Endothelial cell of umbilical vein (primary cell): ENCODE measurements at regions not wholly inside any gene's neighbourhood (a gene's known extent, or its start where the extent isn't known, plus 50 kb on each side); places are given as distances from the start of the nearest gene placed in this dataset.
A peak's percentile ranks its signal among the peaks of the same experiment; 100 is the strongest.
"Not testable (repeated sequence)": the region's sequence is repeated elsewhere in the genome, so short reads cannot be mapped to it uniquely, and the experiment has no call there.

ENCODE experiments used
- BruUV-seq: library from RNA; stranded (reverse); fragments of 400-500 nt; replicated peaks from 2 replicates; lab custom pipeline; 2021; lab: Mats Ljungman, UMichigan
- CTCF ChIA-PET: fragments of 300-600, 350-600 bp; sonication (Branson Sonifier 250); formaldehyde crosslinking; loops from one replicate; lab custom pipeline; 2021; ENCODE audit warnings: antibody characterized with exemption, inconsistent platforms; lab: Charles Lee
- POLR2A ChIA-PET: fragments of 300-600, 350-600 bp; sonication (Branson Sonifier 250); formaldehyde crosslinking; loops from one replicate; lab custom pipeline; 2021; ENCODE audit warnings: antibody characterized with exemption, inconsistent platforms; lab: Charles Lee
- DNase-seq: peaks from one replicate; pipeline ENCODE4 v3.0.0-alpha.2; 2011; ENCODE audit warnings: low read depth, low spot score
- FAIRE-seq: peaks from 2 replicates; lab custom pipeline; 2011; peaks lifted over from hg19 to GRCh38; lab: Jason Lieb, UNC
- H2AFZ ChIP-seq: 2 replicates; pipeline ENCODE4 v1.6.0; 2012; ENCODE audit warnings: low read depth, low read length, control low read depth, inconsistent platforms
- H3K27ac ChIP-seq: 2 replicates; pipeline ENCODE4 v1.5.1; 2011; ENCODE audit warnings: low read depth, mild to moderate bottlenecking, control low read depth, low read length, moderate library complexity; ENCODE audit not compliant: insufficient read depth
- H3K27me3 ChIP-seq, 2 experiments: 2 replicates each; pipeline versions ENCODE4 v1.6.0 to v1.6.1; 2011; ENCODE audit warnings: low read length in 2 of 2, mixed read lengths in 1 of 2; ENCODE audit not compliant: control insufficient read depth in 2 of 2, insufficient read depth in 2 of 2
- H3K36me3 ChIP-seq, 2 experiments: 2 replicates in 1 of 2; 3 replicates in 1 of 2; pipeline ENCODE4 v1.5.1; 2011; ENCODE audit warnings: low read length in 2 of 2, mild to moderate bottlenecking in 1 of 2, moderate library complexity in 1 of 2; ENCODE audit not compliant: control insufficient read depth in 2 of 2, insufficient read depth in 2 of 2; ENCODE audit errors: extremely low read depth in 1 of 2
- H3K4me1 ChIP-seq: 3 replicates; pipeline ENCODE4 v1.5.1; 2011; ENCODE audit warnings: mild to moderate bottlenecking, low read length; ENCODE audit not compliant: control insufficient read depth, insufficient read depth; ENCODE audit errors: extremely low read depth
- H3K4me2 ChIP-seq: 2 replicates; pipeline ENCODE4 v1.6.1; 2011; ENCODE audit warnings: low read length, control low read depth, mixed read lengths; ENCODE audit not compliant: insufficient read depth
- H3K4me3 ChIP-seq, 3 experiments: fragments of 200-600 bp in 1 of 3; sonication (generic), shearing (Covaris generic) in 1 of 3; replicated peaks in 1 of 3; 2 replicates each; pipeline ENCODE4 v1.5.1; 2011 to 2016; ENCODE audit warnings: control low read depth in 3 of 3, low read length in 3 of 3, mild to moderate bottlenecking in 2 of 3, inconsistent platforms in 1 of 3, low read depth in 1 of 3, moderate library complexity in 1 of 3; ENCODE audit not compliant: insufficient read depth in 1 of 3
- H3K79me2 ChIP-seq: 2 replicates; pipeline ENCODE4 v1.6.0; 2012; ENCODE audit warnings: low read length, inconsistent platforms; ENCODE audit not compliant: control insufficient read depth, insufficient read depth
- H3K9ac ChIP-seq: replicated peaks from 2 replicates; pipeline ENCODE3; 2011; ENCODE audit warnings: low read length, control low read depth; ENCODE audit not compliant: insufficient read depth; ENCODE audit errors: extremely low read depth
- H3K9me1 ChIP-seq: replicated peaks from 3 replicates; pipeline ENCODE4 v1.6.0; 2011; ENCODE audit warnings: mild to moderate bottlenecking, low read length; ENCODE audit not compliant: control insufficient read depth, insufficient read depth; ENCODE audit errors: extremely low read depth
- H3K9me3 ChIP-seq: replicated peaks from 2 replicates; pipeline ENCODE4 v1.5.1; 2012; ENCODE audit warnings: low read length, inconsistent platforms; ENCODE audit not compliant: control insufficient read depth, insufficient read depth
- H4K20me1 ChIP-seq: replicated peaks from 2 replicates; pipeline ENCODE3; 2011; ENCODE audit warnings: mild to moderate bottlenecking, low read length; ENCODE audit not compliant: control insufficient read depth, insufficient read depth; ENCODE audit errors: extremely low read depth
- dilution Hi-C: fragments of 300-500 bp; cut with MboI; formaldehyde crosslinking; loops from one replicate; pipeline ENCODE4 v1.15.0; 2019; ENCODE audit warnings: low sequenced_read_pairs; ENCODE audit not compliant: extremely low pct_ligation_motif_present
- intact Hi-C: fragments of 100-400 bp; cut with micrococcal nuclease; formaldehyde crosslinking; loops from one replicate; pipeline ENCODE4 v1.10.0; 2022

GRCh38 chr15:84533705-84534104 is 67.1 kb upstream of the ZSCAN2 start:
- H2AFZ ChIP-seq, H3K79me2 ChIP-seq, CTCF ChIA-PET, intact Hi-C loops, H3K9me1 ChIP-seq, dilution Hi-C loops, H3K9ac ChIP-seq, H3K27ac ChIP-seq, DNase-seq, H3K4me2 ChIP-seq, H3K4me1 ChIP-seq, FAIRE-seq, H3K4me3 ChIP-seq, H4K20me1 ChIP-seq, H3K27me3 ChIP-seq, POLR2A ChIA-PET, H3K36me3 ChIP-seq, BruUV-seq, H3K9me3 ChIP-seq: not testable (repeated sequence)

- H3K79me2 ChIP-seq, H3K27me3 ChIP-seq, H3K4me1 ChIP-seq, H2AFZ ChIP-seq, dilution Hi-C loops, H3K4me2 ChIP-seq, H3K9me3 ChIP-seq, H4K20me1 ChIP-seq, DNase-seq, intact Hi-C loops, BruUV-seq, FAIRE-seq, H3K9me1 ChIP-seq, H3K9ac ChIP-seq, H3K4me3 ChIP-seq, POLR2A ChIA-PET, CTCF ChIA-PET, H3K36me3 ChIP-seq, H3K27ac ChIP-seq: not testable (repeated sequence)
Measured at GRCh38 chr15:84534561-84535235, 66.1 kb upstream of the ZSCAN2 start.

- H3K9ac ChIP-seq, H3K4me2 ChIP-seq, intact Hi-C loops, H3K9me3 ChIP-seq, H3K27ac ChIP-seq, BruUV-seq, H3K4me3 ChIP-seq, FAIRE-seq, H4K20me1 ChIP-seq, H3K27me3 ChIP-seq, H2AFZ ChIP-seq, CTCF ChIA-PET, H3K36me3 ChIP-seq, H3K79me2 ChIP-seq, H3K9me1 ChIP-seq, POLR2A ChIA-PET, H3K4me1 ChIP-seq, dilution Hi-C loops: not testable (repeated sequence)
- peak; percentile 16 for DNase-seq
Measured at GRCh38 chr15:84536181-84536580, 64.6 kb upstream of the ZSCAN2 start.

- H3K4me2 ChIP-seq, H3K9me3 ChIP-seq, H3K4me3 ChIP-seq, H3K9me1 ChIP-seq, H3K4me1 ChIP-seq, POLR2A ChIA-PET, intact Hi-C loops, H4K20me1 ChIP-seq, H3K79me2 ChIP-seq, H3K36me3 ChIP-seq, H2AFZ ChIP-seq, H3K27ac ChIP-seq, H3K27me3 ChIP-seq, CTCF ChIA-PET, BruUV-seq, H3K9ac ChIP-seq, dilution Hi-C loops, DNase-seq, FAIRE-seq: not testable (repeated sequence)
Measured at GRCh38 chr15:84544586-84544985, 56.2 kb upstream of the ZSCAN2 start.
